Smooth muscle cell (in vitro differentiated cells): ENCODE measurements at regions not wholly inside any gene's neighbourhood (a gene's known extent, or its start where the extent isn't known, plus 50 kb on each side); places are given as distances from the start of the nearest gene placed in this dataset.
A peak's percentile ranks its signal among the peaks of the same experiment; 100 is the strongest.

Experiments used
- DNase-seq: peaks from one replicate; lab custom pipeline; 2025; ENCODE audit not compliant: unreplicated experiment; lab: John Stamatoyannopoulos, UW
- H2AFZ ChIP-seq: fragments of 200-600 bp; sonication (generic); 2 replicates; pipeline ENCODE4 v1.6.0; 2016; ENCODE audit warnings: antibody characterized with exemption, low read depth, mild to moderate bottlenecking
- H3F3A ChIP-seq: fragments of 200-600 bp; sonication (generic); 2 replicates; pipeline ENCODE4 v1.6.0; 2017; ENCODE audit warnings: antibody characterized with exemption, low read depth
- H3K27ac ChIP-seq: fragments of 200-600 bp; sonication (generic); 2 replicates; pipeline ENCODE4 v1.5.1; 2016; ENCODE audit warnings: low read depth, mild to moderate bottlenecking
- H3K27me3 ChIP-seq: fragments of 200-600 bp; sonication (generic); 2 replicates; pipeline ENCODE4 v1.6.1; 2016; ENCODE audit warnings: low read depth, mild to moderate bottlenecking
- H3K36me3 ChIP-seq: fragments of 200-600 bp; sonication (generic); 2 replicates; pipeline ENCODE4 v1.5.1; 2016; ENCODE audit warnings: low read depth
- H3K4me1 ChIP-seq: fragments of 200-600 bp; sonication (generic); 2 replicates; pipeline ENCODE4 v1.5.1; 2016; ENCODE audit warnings: low read depth
- H3K4me2 ChIP-seq: fragments of 200-600 bp; sonication (generic); 2 replicates; pipeline ENCODE4 v1.6.0; 2016; ENCODE audit warnings: mild to moderate bottlenecking
- H3K4me3 ChIP-seq: fragments of 200-600 bp; sonication (generic); 2 replicates; pipeline ENCODE4 v1.5.1; 2016; ENCODE audit warnings: mild to moderate bottlenecking
- H3K79me2 ChIP-seq: fragments of 200-600 bp; sonication (generic); 2 replicates; pipeline ENCODE4 v1.6.0; 2016; ENCODE audit warnings: low read depth, mild to moderate bottlenecking
- H3K9ac ChIP-seq: fragments of 200-600 bp; sonication (generic); 2 replicates; pipeline ENCODE4 v1.6.0; 2016; ENCODE audit warnings: low read depth
- H3K9me3 ChIP-seq: fragments of 200-600 bp; sonication (generic); replicated peaks from 2 replicates; pipeline ENCODE4 v1.5.1; 2016; ENCODE audit warnings: low read depth
- H4K20me1 ChIP-seq: fragments of 200-600 bp; sonication (generic); 2 replicates; pipeline ENCODE4 v1.6.0; 2016; ENCODE audit warnings: low read depth
- CTCF ChIP-seq: fragments of 200-600 bp; sonication (generic); IDR thresholded peaks from 2 replicates; pipeline ENCODE4 v1.5.1; 2017; ENCODE audit warnings: borderline replicate concordance, mild to moderate bottlenecking, antibody characterized with exemption; ENCODE audit not compliant: insufficient read depth, poor library complexity, severe bottlenecking
- WGBS: methylation state at CpG from one replicate; pipeline ENCODE4 v1.1.7; 2016; ENCODE audit warnings: low lambda C conversion rate; 5-methylcytosine and 5-hydroxymethylcytosine counted together

- WGBS: 78% methylated on average over 4 of the region's 4 CpGs
- Histone ChIP-seq H4K20me1 (no peaks in the 10 kb centered on the region), H3K27ac (no peak overlapping the region), H3K9ac (no peak overlapping the region), H3K36me3 (no peaks in the 10 kb centered on the region), H3K9me3 (no peaks in the 10 kb centered on the region), H2AFZ (no peak overlapping the region), H3F3A (no peaks in the 10 kb centered on the region), H3K27me3 (no peaks in the 10 kb centered on the region), H3K4me1 (no peaks in the 10 kb centered on the region), H3K4me3 (no peak overlapping the region), H3K4me2 (no peak overlapping the region), H3K79me2 (no peaks in the 10 kb centered on the region)
- no peak for DNase-seq
- TF ChIP-seq CTCF: no peak
These were observed 1015.2 kb upstream of the FANCL start for GRCh38 chr2:59256290-59256689.

GRCh38 chr2:59254279-59254678 lies 1013.2 kb upstream of the FANCL start:
- WGBS: 85% methylated on average over 1 of the region's 1 CpG
- no peaks in the 10 kb centered on the region for H3K4me1 ChIP-seq
- no peak overlapping the region for H3K4me2 ChIP-seq
- H3K27ac ChIP-seq: no peak overlapping the region
- DNase-seq: no peak
- no peaks in the 10 kb centered on the region for H3K9me3 ChIP-seq
- H3K9ac ChIP-seq: no peak overlapping the region
- no peaks in the 10 kb centered on the region for H4K20me1 ChIP-seq
- no peaks in the 10 kb centered on the region for H3F3A ChIP-seq
- no peak for TF ChIP-seq CTCF
- H3K79me2 ChIP-seq: no peaks in the 10 kb centered on the region
- H2AFZ ChIP-seq: no peak overlapping the region
- H3K4me3 ChIP-seq: no peak overlapping the region
- H3K27me3 ChIP-seq: no peaks in the 10 kb centered on the region
- no peaks in the 10 kb centered on the region for H3K36me3 ChIP-seq

- no peaks in the 10 kb centered on the region for H4K20me1 ChIP-seq
- no peaks in the 10 kb centered on the region for H3F3A ChIP-seq
- no peaks in the 10 kb centered on the region for H3K27me3 ChIP-seq
- H3K27ac ChIP-seq: peak overlapping the region; percentile 57
- H3K4me3 ChIP-seq: peak overlapping the region; percentile 0
- H3K4me1 ChIP-seq: no peaks in the 10 kb centered on the region
- H3K9me3 ChIP-seq: no peaks in the 10 kb centered on the region
- H2AFZ ChIP-seq: peak overlapping the region; percentile 57
- peak overlapping the region; percentile 37 for H3K4me2 ChIP-seq
- no peaks in the 10 kb centered on the region for H3K79me2 ChIP-seq
- no peaks in the 10 kb centered on the region for H3K36me3 ChIP-seq
- no peak for DNase-seq
- TF ChIP-seq CTCF: no peak
- peak overlapping the region; percentile 0 for H3K9ac ChIP-seq
- WGBS: 41% methylated on average over 1 of the region's 1 CpG
These were observed 1009.2 kb upstream of the FANCL start for GRCh38 chr2:59250307-59250677.

- Histone ChIP-seq H3K36me3 (no peaks in the 10 kb centered on the region), H3K4me1 (no peaks in the 10 kb centered on the region), H2AFZ (peak overlapping the region; percentile 57), H3K27me3 (no peaks in the 10 kb centered on the region), H4K20me1 (no peaks in the 10 kb centered on the region), H3K4me2 (peak overlapping the region; percentile 37), H3F3A (no peaks in the 10 kb centered on the region), H3K9me3 (no peaks in the 10 kb centered on the region), H3K27ac (peak overlapping the region; percentile 57), H3K9ac (peak overlapping the region; percentile 0), H3K79me2 (no peaks in the 10 kb centered on the region), H3K4me3 (peak overlapping the region; percentile 0)
- WGBS: 70% methylated on average over 23 of the region's 23 CpGs
- no peak for DNase-seq
- no peak for TF ChIP-seq CTCF
These were observed 1008.5 kb upstream of the FANCL start for GRCh38 chr2:59249441-59250306.
